GM21619 (cell line): ENCODE measurements at regions not wholly inside any gene's neighbourhood (a gene's known extent, or its start where the extent isn't known, plus 50 kb on each side); places are given as distances from the start of the nearest gene placed in this dataset.

Source experiments
- ATAC-seq: cut with Tn5 transposase; IDR thresholded peaks from one replicate; pipeline ENCODE4 v1.9.1; 2021; ENCODE audit not compliant: unreplicated experiment

- no peak for ATAC-seq
These were observed 389.6 kb upstream of the HS6ST1 start for GRCh38 chr2:128708106-128708816.

- no peak for ATAC-seq
These were observed 391.6 kb upstream of the HS6ST1 start for GRCh38 chr2:128710242-128710641.

DNA sequence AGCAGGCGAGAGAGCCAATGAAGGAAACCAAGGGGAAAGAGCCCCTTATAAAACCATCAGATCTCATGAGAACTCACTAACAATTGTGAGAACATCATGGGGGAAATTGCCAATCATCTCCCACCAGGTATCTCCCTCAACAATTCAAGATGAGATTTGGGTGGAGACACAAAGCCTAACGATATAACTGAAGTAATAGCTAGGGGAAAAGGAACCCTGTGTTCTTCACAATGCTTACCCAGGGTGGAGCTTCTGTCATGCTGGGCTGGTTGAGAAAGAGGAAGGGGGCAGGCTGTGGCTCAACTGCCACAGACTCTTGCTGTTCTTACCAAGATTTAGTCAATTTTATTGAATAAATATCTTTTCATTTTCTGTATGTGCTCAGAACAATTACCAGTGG is 392.1 kb upstream of the HS6ST1 start:
- peak; percentile 83 for ATAC-seq

- ATAC-seq, result no peak
These were observed 395.6 kb upstream of the HS6ST1 start for GRCh38 chr2:128714285-128714684.

DNA sequence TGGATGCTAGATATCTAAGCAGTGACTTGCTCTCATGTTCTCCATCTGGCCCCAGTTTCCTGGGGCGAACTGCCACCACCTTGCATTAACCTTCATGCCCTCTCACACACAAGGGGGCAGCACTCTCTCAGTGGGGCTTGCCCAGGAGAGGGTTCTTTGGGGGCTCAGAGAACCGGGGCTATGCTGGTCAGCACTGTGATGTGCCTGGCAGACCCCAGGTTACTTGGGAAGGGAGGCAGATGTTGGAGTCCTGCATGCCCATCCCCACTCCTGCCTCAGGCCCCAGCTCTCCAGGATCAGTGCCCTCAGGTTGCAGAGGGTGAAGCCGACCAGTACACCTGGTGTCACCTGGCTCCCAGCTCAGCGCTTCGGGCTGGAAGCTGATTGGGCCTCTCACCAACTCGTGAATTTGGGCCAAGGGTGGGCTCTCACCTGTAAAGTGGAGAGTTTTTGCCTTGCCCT is 396.2 kb upstream of the HS6ST1 start:
- ATAC-seq, result no peak

GRCh38 chr2:128715360-128715759 is 396.7 kb upstream of the HS6ST1 start:
- ATAC-seq, result no peak

GRCh38 chr2:128716299-128716721 is 397.6 kb upstream of the HS6ST1 start:
- no peak for ATAC-seq

DNA sequence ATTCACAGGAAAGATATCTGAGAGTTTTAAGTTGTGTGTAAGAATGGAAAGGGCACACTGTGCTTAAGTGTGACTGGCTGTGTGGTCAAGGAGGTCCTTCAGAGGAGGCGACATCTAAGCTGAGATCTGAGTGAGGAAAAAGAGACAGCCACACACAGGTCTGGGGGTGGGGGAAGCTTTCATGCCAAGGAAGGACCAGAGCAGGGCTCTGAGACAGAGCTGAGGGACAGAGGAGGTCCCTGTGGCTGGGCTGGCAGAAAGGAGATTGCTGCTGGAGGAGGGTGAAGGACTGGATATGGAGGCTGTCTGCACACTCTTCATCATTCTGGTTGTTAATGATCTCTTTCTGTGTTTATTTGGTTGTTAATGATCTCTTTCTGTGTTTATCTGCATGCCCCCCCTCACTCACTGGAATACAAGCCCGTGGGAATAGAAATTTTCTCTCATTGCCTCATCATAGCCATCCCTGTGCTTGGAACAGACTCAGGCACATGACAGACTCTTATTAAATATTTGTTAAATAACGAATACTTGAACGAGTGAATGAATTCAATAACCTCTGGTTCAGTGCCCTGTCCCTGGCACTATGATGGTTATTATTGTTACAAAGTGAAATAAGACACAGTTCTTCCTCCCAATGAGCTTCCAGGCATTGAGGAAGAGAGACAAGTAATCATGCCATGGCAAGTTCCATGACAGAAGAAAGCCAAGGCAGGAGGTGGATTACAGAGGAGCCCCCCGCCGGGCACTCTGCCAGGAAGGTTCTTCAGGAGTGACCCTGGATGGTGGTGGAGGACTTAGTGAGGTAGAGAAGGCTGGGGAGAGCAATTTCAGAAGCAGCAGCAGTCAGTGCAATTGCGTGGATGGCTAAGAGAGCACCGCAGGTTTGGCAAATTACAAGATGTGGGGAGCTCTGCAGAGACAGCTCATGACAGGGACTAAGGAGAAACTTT is 399.4 kb upstream of the HS6ST1 start:
- no peak for ATAC-seq

DNA sequence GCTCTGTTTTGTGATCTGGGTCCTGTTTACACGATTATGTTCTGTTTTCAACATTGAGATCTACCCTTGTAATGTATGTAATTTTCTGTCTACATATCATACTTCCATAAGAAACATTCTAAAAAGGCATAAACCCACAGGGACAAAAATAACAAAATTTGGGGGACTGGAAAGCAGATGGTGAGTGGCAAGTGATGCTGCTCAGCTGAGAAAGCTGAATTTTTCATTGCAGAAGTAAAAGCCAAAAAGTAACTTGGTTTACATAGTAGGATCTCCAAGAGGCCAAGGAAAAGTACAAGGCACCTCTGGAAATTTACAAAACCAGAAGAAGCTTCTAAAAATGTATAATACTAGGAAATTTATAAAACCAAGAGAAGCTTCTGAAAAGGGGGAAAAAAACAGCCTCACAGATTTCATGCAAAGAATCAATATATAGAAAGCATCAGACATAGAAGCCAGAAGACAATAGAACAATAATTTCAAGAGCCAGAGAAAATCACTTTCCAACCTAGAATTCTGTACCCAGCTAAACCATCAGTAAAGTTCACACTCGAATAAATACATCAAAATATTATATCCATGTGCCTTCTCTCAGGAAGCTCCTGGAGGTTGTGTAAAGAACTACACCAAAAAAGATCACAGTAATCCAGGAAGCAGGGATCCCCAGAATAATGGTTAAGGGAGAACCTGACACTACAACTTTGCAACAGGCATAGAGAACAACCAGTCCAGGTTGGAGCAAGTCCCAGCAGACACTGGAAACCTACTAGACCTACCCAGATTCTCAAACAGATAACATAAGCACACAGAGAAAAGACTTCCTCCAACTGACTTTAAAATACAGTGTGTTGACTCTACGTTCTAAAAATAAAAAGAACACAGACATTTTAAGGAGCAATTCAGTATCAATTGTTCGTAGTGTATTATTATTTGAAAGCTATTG is 401.7 kb upstream of the HS6ST1 start:
- no peak for ATAC-seq

DNA sequence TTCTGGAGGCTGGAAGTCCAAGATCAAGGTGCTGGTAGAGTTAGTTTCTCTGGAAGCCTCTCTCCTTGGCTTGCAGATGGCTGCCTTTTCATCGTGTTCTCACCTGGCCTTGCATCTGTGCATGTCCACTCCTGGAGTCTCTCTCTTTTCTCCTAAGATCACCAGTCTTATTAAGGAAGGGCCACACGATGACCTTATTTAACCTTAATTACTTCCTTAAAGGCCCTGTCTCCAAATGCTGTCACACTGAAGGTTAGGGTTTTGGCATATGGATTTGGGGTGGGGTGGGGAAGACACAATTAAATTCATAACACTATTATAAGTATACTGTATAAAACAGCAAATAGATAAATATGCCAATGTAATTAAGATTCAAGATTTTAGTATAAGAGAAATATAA is 402.4 kb upstream of the HS6ST1 start:
- no peak for ATAC-seq

GRCh38 chr2:128722489-128722888 is 403.8 kb upstream of the HS6ST1 start:
- ATAC-seq, result no peak

DNA sequence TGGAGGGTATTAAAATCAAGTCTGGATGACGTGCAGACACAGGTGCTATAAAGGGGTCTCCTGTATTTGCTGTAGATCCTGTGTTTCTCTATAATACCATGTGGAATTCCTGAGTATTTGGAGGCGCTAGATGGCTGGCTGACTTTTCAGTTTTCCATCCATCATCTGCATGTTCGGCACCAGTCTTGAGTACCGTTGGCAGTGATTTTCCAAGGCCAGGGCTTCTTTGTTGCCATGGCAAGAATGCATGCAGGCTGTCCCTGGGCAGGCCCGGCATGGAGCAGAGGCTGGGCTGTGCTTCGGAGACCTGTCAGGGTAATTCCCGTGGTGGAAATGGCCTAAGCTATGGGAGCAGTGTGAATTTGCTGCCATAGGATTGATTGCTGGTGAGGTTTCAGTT is 405.9 kb upstream of the HS6ST1 start:
- no peak for ATAC-seq

DNA sequence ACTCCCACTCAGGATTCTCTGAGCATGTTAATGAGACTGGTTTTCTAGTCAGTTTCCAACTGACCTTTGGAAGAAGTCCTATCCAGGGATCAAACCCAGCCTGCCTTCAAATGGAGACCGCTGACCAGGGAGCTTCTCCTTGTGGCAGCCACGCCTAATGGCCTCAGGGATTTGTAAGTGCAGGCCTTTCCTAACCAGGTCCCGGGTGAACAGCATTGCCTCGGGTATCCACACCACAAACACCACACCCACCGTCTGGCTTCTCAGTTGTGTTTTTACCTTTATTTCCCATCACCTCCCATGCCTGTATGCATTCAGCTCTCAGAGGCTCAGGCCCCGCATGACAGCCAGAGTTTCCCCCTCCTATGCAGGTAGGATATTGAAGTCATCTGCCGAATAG is 406.3 kb upstream of the HS6ST1 start:
- no peak for ATAC-seq

GRCh38 chr2:128726236-128726635 is 407.6 kb upstream of the HS6ST1 start:
- ATAC-seq, result no peak

DNA sequence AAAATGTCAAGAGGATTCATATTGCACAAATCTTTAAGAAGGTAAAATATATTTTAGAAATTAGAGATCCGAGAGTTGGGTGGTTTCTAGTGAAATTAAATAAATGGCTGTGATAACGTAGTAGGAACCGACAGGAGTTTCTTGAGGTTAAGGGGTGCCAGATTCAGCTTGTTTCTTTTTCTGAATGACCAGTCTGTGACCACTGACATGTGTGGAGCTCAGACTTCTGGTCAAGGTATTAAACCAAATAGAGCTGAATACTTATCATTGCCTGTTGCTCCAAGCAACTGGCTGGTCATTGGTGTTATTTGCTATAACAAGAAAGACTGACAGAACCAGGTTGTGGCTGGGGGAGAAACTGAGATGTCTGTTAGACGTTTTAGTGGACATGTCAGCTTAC is 408.2 kb upstream of the HS6ST1 start:
- peak; percentile 56 for ATAC-seq

DNA sequence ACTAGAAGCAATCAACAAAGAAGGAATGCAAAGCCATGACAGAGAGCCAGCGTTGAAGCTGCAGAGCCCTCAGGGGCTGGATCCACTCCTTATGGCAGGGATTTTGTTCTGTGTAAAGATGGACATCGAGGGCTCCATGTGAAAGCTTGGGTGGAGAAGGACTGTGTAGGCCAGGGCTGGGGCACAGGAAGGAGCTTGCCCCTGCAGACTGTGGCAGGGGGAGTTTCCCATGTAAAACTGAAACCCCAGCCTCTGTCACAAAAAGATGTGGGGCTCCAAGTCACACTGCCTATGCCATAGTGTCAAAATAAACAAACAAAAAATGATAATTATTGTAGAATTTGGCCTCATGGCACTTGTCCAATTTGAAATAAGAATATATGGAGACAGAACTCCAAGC is 408.7 kb upstream of the HS6ST1 start:
- peak; percentile 64 for ATAC-seq

GRCh38 chr2:128727914-128728313 is 409.2 kb upstream of the HS6ST1 start:
- ATAC-seq, result peak; percentile 47

DNA sequence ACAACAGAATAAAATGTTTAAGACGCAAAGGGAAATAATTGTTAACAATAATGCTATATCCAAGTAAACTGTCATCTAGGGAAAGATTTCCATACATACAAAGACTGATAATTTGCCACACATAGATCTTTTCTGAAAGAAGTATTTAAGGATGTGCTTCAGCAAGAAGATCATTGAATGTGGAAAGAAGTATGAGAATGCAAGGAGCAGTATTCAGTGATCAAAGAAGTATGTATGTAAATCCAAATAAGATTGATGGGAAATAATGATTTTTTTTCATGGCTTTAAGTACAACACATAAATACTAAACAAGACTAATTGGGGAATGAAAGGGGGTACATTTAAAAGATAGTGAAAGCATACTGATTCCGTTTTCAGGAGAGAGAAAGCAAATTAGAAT is 410.4 kb upstream of the HS6ST1 start:
- no peak for ATAC-seq

- ATAC-seq, result no peak
These were observed 413.5 kb upstream of the HS6ST1 start for GRCh38 chr2:128731994-128732650.

- ATAC-seq, result peak; percentile 54
These were observed 414.3 kb upstream of the HS6ST1 start for GRCh38 chr2:128732976-128733431.
